Dendritic cell treated with granulocyte-macrophage colony-stimulating factor and Interleukin-4, amounts not matched to agents 40 ng/mL and 50 ng/mL, for 4 days (primary cell): ENCODE measurements at regions not wholly inside any gene's neighbourhood (a gene's known extent, or its start where the extent isn't known, plus 50 kb on each side); places are given as distances from the start of the nearest gene placed in this dataset.

Experiments used
- H3K27ac Mint-ChIP-seq: one replicate; pipeline ENCODE4 v1.8.0; 2022; ENCODE audit warnings: mild to moderate bottlenecking, mixed read lengths
- H3K27me3 Mint-ChIP-seq: one replicate; pipeline ENCODE4 v1.8.0; 2022; ENCODE audit warnings: mild to moderate bottlenecking, mixed read lengths
- H3K36me3 Mint-ChIP-seq: one replicate; pipeline ENCODE4 v1.8.0; 2022; ENCODE audit warnings: low read depth, mixed read lengths
- H3K4me1 Mint-ChIP-seq: one replicate; pipeline ENCODE4 v1.8.0; 2022; ENCODE audit warnings: low read depth, mixed read lengths
- H3K4me3 Mint-ChIP-seq: one replicate; pipeline ENCODE4 v1.8.0; 2022; ENCODE audit warnings: mild to moderate bottlenecking, moderate library complexity, mixed read lengths
- H3K9me3 Mint-ChIP-seq: one replicate; pipeline ENCODE4 v1.8.0; 2022; ENCODE audit warnings: mixed read lengths
- intact Hi-C: fragments of 100-400 bp; cut with micrococcal nuclease; formaldehyde crosslinking; loops from one replicate; pipeline ENCODE4 v1.15.0; 2022

DNA sequence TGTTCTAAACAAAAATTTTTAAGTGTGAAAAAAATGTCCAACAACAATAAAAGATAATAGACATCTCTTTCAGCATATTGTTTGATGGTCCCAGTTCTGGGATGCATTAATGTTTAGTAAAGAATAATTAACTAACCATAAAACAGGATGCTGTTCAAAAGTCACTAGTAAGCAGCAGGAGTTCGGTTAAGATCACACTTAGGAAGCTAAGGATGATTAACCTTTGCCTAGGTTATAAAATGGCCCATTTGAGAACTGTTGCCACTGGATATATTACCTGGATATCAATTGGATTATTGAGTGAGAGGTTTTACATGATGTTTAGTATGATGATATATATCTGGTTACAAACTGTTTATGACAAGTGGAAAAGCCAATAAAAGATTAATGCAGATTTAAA, 171.7 kb downstream of the ATG4C start:
- Mint-ChIP-seq H3K4me1 (no peaks in the 10 kb centered on the region), H3K27ac (no peak overlapping the region), H3K9me3 (no peaks in the 10 kb centered on the region), H3K27me3 (peaks cover 11% of the 10 kb centered on the region), H3K36me3 (no peaks in the 10 kb centered on the region), H3K4me3 (no peak overlapping the region)
- intact Hi-C loops = no loop called here

DNA sequence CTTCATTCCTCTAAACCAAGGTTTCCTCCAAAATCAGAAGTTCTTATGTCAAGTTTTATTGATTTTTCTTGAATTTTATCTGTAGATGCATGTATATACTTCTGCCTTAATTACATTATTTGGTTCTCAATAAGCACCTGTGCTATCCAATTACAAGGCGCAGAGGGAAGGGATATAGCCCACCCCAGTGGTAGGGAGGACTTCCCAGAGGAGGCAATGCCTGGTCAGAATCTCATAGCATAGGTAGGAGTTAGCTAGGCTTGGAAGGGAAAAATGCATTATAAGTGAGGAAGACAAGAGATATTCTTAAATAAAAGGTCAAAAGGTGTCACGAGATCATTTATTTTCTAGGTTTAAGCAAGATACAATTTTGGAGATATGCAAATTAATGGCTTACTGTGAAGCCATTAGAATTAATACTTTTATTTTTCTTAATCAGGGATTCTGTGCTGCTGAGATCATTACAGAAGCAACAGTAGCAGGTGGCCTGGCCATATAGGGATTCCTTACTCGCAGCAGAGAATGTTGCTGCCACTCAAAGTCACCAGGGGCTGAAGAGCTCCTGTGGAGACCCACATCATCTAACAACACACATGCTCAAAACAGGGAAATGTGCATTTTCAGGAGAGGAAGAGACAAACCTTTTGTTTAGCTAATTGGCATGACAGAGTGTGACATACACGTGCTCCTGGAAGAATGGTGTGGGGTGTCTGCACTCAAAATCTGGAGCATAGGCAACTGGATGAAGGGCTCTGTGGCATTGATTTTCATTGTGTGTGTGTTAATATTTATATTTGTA, 178.3 kb downstream of the ATG4C start:
- no peak overlapping the region for H3K4me3 Mint-ChIP-seq
- intact Hi-C loops = no loop called here
- peaks cover 4% of the 10 kb centered on the region for H3K27me3 Mint-ChIP-seq
- no peaks in the 10 kb centered on the region for H3K36me3 Mint-ChIP-seq
- H3K9me3 Mint-ChIP-seq = no peaks in the 10 kb centered on the region
- no peaks in the 10 kb centered on the region for H3K4me1 Mint-ChIP-seq
- no peak overlapping the region for H3K27ac Mint-ChIP-seq

DNA sequence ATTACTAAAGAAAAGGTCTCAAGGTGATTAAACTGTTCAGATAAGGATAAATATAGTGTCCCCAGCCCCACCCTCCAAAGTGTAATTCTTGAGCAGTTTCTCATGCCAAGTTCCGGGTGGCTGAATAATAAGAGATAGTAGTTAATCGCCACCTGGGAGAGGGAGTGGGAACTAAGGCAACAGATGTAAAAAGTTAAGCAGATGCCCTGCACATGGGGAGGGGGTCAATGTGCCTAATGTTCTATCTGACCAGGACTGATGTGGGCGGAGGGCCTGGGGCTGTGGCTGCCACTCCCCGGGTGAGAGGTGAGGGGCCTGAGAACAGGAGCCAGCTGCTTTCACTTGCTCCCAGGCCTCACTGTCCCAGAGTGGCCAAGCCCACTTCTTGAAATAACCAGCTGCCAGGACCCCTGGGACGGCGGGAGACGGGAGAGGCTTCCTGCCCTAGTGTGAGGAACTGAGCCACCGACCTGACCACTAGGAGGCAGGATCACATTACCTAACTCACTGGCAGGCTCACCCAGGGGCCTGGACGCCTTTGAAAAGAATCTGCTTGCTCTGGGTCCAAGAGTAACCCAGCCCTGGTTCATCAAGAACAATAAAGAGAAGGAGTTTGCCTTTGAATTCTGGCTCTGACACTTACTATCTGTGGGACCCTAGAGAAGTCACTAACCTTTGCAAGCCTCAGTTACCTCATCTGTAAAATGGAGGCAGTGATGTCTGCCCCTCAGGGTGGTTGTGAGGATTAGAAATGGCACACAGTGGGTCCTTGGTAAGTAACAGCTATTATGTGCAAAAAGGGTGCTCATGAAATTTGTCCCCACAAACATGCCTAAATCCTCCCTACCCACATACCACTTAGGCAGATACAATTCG, 179.2 kb downstream of the ATG4C start:
- H3K27ac Mint-ChIP-seq = no peak overlapping the region
- intact Hi-C loops = no loop called here
- H3K4me3 Mint-ChIP-seq = no peak overlapping the region
- peaks cover 4% of the 10 kb centered on the region for H3K27me3 Mint-ChIP-seq
- H3K9me3 Mint-ChIP-seq = no peaks in the 10 kb centered on the region
- H3K4me1 Mint-ChIP-seq = no peaks in the 10 kb centered on the region
- no peaks in the 10 kb centered on the region for H3K36me3 Mint-ChIP-seq

DNA sequence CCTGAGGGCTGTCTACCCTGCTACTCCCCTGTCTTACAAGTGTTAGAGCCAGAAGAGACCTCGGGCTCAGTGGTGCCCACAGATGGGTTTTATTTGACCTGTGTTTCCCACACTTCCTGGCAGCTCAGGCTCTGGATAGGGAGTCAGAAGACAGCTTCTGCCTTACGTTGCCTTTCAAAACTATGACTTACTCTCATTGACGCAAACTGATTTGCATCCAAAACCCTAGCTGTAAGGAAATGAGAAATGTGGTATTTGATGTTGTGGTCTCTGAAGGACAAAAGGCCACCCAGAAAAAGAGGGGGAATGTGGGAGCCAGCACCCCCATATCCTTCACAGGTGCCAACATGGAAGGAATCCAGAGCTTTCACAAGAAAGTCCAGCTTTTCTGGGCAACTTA, 180.2 kb downstream of the ATG4C start:
- H3K4me1 Mint-ChIP-seq = no peaks in the 10 kb centered on the region
- intact Hi-C loops = no loop called here
- no peaks in the 10 kb centered on the region for H3K9me3 Mint-ChIP-seq
- H3K4me3 Mint-ChIP-seq = no peak overlapping the region
- no peak overlapping the region for H3K27ac Mint-ChIP-seq
- H3K36me3 Mint-ChIP-seq = no peaks in the 10 kb centered on the region
- peaks cover 3% of the 10 kb centered on the region for H3K27me3 Mint-ChIP-seq

- H3K27ac Mint-ChIP-seq = no peak overlapping the region
Observed at GRCh38 chr1:62967031-62967430, 183.1 kb downstream of the ATG4C start.

DNA sequence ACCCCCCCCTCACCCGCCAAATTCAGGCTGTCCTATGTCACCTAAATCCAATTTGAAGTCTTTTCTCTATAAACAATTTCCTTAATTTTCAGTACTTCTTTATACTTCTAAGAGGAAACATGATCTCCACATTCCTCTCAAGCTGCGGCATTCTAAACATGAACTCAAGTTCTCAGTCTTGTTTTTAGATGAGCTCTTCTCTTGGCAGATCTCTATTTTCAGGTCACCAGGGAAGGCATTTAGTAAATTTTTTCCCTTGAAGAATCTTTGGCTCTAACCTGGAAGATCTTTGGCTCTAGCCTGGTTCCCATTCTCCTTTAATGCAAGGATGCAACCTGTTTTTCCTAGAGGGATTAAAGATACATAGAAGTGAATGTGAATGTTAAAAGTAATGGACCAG, 193.4 kb downstream of the ATG4C start:
- no peaks in the 10 kb centered on the region for H3K36me3 Mint-ChIP-seq
- H3K4me1 Mint-ChIP-seq = no peaks in the 10 kb centered on the region
- no peak overlapping the region for H3K27ac Mint-ChIP-seq
- H3K27me3 Mint-ChIP-seq = peaks cover 4% of the 10 kb centered on the region
- intact Hi-C loops = no loop called here
- H3K9me3 Mint-ChIP-seq = no peaks in the 10 kb centered on the region
- no peak overlapping the region for H3K4me3 Mint-ChIP-seq

More at GRCh38 chr1:62967031-62967430, 183.1 kb downstream of the ATG4C start:
- peaks cover 1% of the 10 kb centered on the region for H3K27me3 Mint-ChIP-seq
- H3K36me3 Mint-ChIP-seq = no peaks in the 10 kb centered on the region
- H3K4me3 Mint-ChIP-seq = no peak overlapping the region
- intact Hi-C loops = no loop called here
- no peaks in the 10 kb centered on the region for H3K4me1 Mint-ChIP-seq
- no peaks in the 10 kb centered on the region for H3K9me3 Mint-ChIP-seq

DNA sequence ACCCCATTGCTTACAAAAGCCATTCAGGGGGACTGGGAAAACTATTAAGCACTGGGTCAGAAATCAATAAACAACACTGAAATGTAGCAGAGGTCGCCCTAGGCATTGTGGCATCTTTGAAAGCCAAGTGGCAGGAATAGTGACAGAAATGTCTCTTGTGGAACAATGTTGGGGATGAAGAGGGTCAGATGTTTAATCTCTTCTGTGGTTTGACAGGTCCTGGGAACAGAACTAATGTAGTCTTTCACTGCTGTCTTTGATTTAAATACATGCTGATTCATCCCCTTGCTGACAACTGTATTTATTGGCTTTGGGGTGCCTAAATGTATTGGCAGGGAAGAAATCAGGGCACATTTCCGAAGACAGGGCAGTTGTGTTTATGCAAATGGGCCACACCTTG, 194.8 kb downstream of the ATG4C start:
- H3K27me3 Mint-ChIP-seq = peaks cover 4% of the 10 kb centered on the region
- no peaks in the 10 kb centered on the region for H3K9me3 Mint-ChIP-seq
- no peak overlapping the region for H3K4me3 Mint-ChIP-seq
- H3K4me1 Mint-ChIP-seq = no peaks in the 10 kb centered on the region
- intact Hi-C loops = no loop called here
- no peaks in the 10 kb centered on the region for H3K36me3 Mint-ChIP-seq
- H3K27ac Mint-ChIP-seq = no peak overlapping the region

- H3K9me3 Mint-ChIP-seq = no peaks in the 10 kb centered on the region
- no peaks in the 10 kb centered on the region for H3K36me3 Mint-ChIP-seq
- H3K4me3 Mint-ChIP-seq = no peak overlapping the region
- peaks cover 4% of the 10 kb centered on the region for H3K27me3 Mint-ChIP-seq
- no peaks in the 10 kb centered on the region for H3K4me1 Mint-ChIP-seq
- H3K27ac Mint-ChIP-seq = no peak overlapping the region
- intact Hi-C loops = no loop called here
Observed at GRCh38 chr1:62981434-62981833, 197.5 kb downstream of the ATG4C start.

- H3K27me3 Mint-ChIP-seq = no peaks in the 10 kb centered on the region
- H3K36me3 Mint-ChIP-seq = no peaks in the 10 kb centered on the region
- H3K4me1 Mint-ChIP-seq = no peaks in the 10 kb centered on the region
- intact Hi-C loops = no loop called here
- H3K9me3 Mint-ChIP-seq = no peaks in the 10 kb centered on the region
- H3K4me3 Mint-ChIP-seq = no peak overlapping the region
- no peak overlapping the region for H3K27ac Mint-ChIP-seq
Observed at GRCh38 chr1:62988867-62989266, 204.9 kb downstream of the ATG4C start.

DNA sequence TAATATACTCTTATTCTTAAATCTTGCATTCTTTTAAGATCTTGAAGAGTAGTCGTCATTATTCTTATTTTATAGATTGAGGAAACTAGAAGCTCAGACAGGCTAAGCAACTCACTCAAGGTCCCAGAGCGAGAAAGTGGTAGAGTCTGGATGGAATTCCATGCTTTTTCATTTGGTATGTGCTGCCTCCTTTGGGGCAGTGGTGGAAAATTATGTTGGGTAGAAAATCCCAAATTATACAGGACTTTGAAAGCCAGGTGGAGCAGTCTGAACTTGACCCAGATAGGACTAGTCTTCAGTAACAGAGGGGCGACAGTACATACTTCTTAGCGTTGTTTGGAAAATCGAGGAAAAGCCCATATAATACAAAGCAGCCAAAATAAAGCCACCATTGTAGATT, 205.6 kb downstream of the ATG4C start:
- H3K9me3 Mint-ChIP-seq = no peaks in the 10 kb centered on the region
- H3K27me3 Mint-ChIP-seq = no peaks in the 10 kb centered on the region
- no peaks in the 10 kb centered on the region for H3K36me3 Mint-ChIP-seq
- H3K27ac Mint-ChIP-seq = no peak overlapping the region
- H3K4me3 Mint-ChIP-seq = no peak overlapping the region
- H3K4me1 Mint-ChIP-seq = no peaks in the 10 kb centered on the region
- intact Hi-C loops = no loop called here

GRCh38 chr1:62991152-62991551, 207.2 kb downstream of the ATG4C start:
- H3K9me3 Mint-ChIP-seq = no peaks in the 10 kb centered on the region
- no peaks in the 10 kb centered on the region for H3K27me3 Mint-ChIP-seq
- H3K27ac Mint-ChIP-seq = no peak overlapping the region
- intact Hi-C loops = no loop called here
- no peak overlapping the region for H3K4me3 Mint-ChIP-seq
- H3K36me3 Mint-ChIP-seq = no peaks in the 10 kb centered on the region
- no peaks in the 10 kb centered on the region for H3K4me1 Mint-ChIP-seq

- Mint-ChIP-seq H3K4me3 (no peak overlapping the region), H3K4me1 (no peaks in the 10 kb centered on the region), H3K36me3 (no peaks in the 10 kb centered on the region), H3K27me3 (peaks cover 2% of the 10 kb centered on the region), H3K27ac (no peak overlapping the region), H3K9me3 (no peaks in the 10 kb centered on the region)
- intact Hi-C loops = no loop called here
Observed at GRCh38 chr1:62993844-62994243, 209.9 kb downstream of the ATG4C start.

- Mint-ChIP-seq H3K4me1 (no peaks in the 10 kb centered on the region), H3K9me3 (no peaks in the 10 kb centered on the region), H3K27me3 (peaks cover 2% of the 10 kb centered on the region), H3K4me3 (no peak overlapping the region), H3K27ac (no peak overlapping the region), H3K36me3 (no peaks in the 10 kb centered on the region)
- intact Hi-C loops = no loop called here
Observed at GRCh38 chr1:62995173-62995572, 211.2 kb downstream of the ATG4C start.

DNA sequence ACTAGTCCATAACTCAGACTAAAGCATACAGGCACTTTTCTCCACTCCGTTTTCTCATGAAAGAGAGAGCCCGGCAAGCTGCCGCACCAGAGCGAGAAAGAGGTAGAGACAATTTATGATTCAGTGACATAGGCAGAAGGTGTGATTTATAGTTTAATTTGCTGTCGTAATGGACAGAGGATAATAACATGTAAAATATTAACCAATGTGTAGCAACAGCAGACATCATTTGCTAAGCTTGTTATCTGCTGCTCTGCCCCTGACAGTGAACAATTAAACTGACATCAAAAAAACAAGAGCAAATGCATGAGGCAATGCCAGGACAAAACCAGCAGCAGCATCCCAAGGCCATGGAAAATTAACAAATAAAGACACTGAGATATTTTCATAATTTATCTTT, 214.0 kb downstream of the ATG4C start:
- Mint-ChIP-seq H3K36me3 (no peaks in the 10 kb centered on the region), H3K4me1 (no peaks in the 10 kb centered on the region), H3K27me3 (peaks cover 9% of the 10 kb centered on the region), H3K4me3 (no peak overlapping the region), H3K9me3 (no peaks in the 10 kb centered on the region), H3K27ac (no peak overlapping the region)
- intact Hi-C loops = no loop called here
